Non-pigmented ciliary epithelial cell (primary cell): ENCODE measurements at regions not wholly inside any gene's neighbourhood (a gene's known extent, or its start where the extent isn't known, plus 50 kb on each side); places are given as distances from the start of the nearest gene placed in this dataset.

Experiments used
- DNase-seq: peaks from one replicate; pipeline ENCODE4 v3.0.0-alpha.2; 2010; ENCODE audit warnings: low read depth

- DNase-seq = no peak
Measured at GRCh38 chr13:29654843-29655547, 59.5 kb upstream of the SLC7A1 start.

- no peak for DNase-seq
Measured at GRCh38 chr13:29654384-29654783, 58.9 kb upstream of the SLC7A1 start.

- no peak for DNase-seq
Measured at GRCh38 chr13:29648760-29649159, 53.3 kb upstream of the SLC7A1 start.
